Naive B cell (primary cell): ENCODE measurements at regions not wholly inside any gene's neighbourhood (a gene's known extent, or its start where the extent isn't known, plus 50 kb on each side); places are given as distances from the start of the nearest gene placed in this dataset.

Source experiments
- ATAC-seq, 2 donors: fragments of 150-1000 bp; cut with Tn5 transposase; 2 replicates each; pipeline ENCODE4 v1.10.0; 2021; ENCODE audit warnings: low read depth in 2 of 2, mild to moderate bottlenecking in 2 of 2, moderate library complexity in 2 of 2
- DNase-seq: peaks from one replicate; pipeline ENCODE4 v3.0.0; 2022
- H3K27ac Mint-ChIP-seq, 6 donors: one replicate each; pipeline ENCODE4 v1.8.0; 2020 to 2022; ENCODE audit warnings: mild to moderate bottlenecking in 6 of 6, mixed read lengths in 6 of 6, moderate library complexity in 5 of 6, inconsistent platforms in 2 of 6
- H3K27me3 Mint-ChIP-seq, 3 donors: one replicate each; pipeline ENCODE4 v1.8.0; 2021 to 2022; ENCODE audit warnings: mixed read lengths in 3 of 3, mild to moderate bottlenecking in 1 of 3
- H3K36me3 Mint-ChIP-seq, 2 donors: one replicate each; pipeline ENCODE4 v1.8.0; 2020 to 2022; ENCODE audit warnings: mixed read lengths in 2 of 2, inconsistent platforms in 1 of 2, mild to moderate bottlenecking in 1 of 2
- H3K4me1 Mint-ChIP-seq, 3 donors: one replicate each; pipeline ENCODE4 v1.8.0; 2020 to 2022; ENCODE audit warnings: mixed read lengths in 3 of 3, inconsistent platforms in 1 of 3, mild to moderate bottlenecking in 1 of 3, moderate library complexity in 1 of 3
- H3K4me3 Mint-ChIP-seq, 8 donors: one replicate each; pipeline ENCODE4 v1.8.0; 2020 to 2022; ENCODE audit warnings: mild to moderate bottlenecking in 8 of 8, mixed read lengths in 8 of 8, moderate library complexity in 8 of 8, inconsistent platforms in 2 of 8
- H3K9me3 Mint-ChIP-seq, 7 donors: one replicate each; pipeline ENCODE4 v1.8.0; 2020 to 2022; ENCODE audit warnings: mixed read lengths in 7 of 7, mild to moderate bottlenecking in 5 of 7, inconsistent platforms in 2 of 7, moderate library complexity in 1 of 7

DNA sequence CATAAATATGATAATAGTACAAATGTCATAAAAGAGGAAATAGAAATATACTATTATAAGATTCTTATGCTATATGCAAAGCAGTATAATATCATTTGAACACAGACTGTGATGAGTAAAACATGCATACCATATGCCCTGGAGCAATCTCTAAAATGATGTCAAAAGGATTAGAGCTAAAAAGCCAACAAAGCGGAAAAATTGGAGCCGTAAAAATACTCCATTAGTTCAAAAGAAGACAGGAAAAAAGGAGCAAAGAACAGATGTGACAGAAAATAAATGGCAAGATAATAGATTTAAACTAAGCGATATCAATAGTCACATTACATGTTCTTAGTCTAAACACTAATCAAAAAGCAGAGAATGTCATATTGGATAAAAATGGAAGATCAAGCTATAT, 191.0 kb upstream of the PLPP4 start:
- Mint-ChIP-seq H3K27me3 (peaks cover 8 to 20% (median 17%) of the 10 kb centered on the region in 3 donors), H3K36me3 (no peaks in the 10 kb centered on the region), H3K4me3 (no peak overlapping the region), H3K4me1 (no peaks in the 10 kb centered on the region), H3K9me3 (peaks cover 0 to 5% (median 0%) of the 10 kb centered on the region in 7 donors), H3K27ac (no peak overlapping the region)
- ATAC-seq (no peak), DNase-seq (no peak)

DNA sequence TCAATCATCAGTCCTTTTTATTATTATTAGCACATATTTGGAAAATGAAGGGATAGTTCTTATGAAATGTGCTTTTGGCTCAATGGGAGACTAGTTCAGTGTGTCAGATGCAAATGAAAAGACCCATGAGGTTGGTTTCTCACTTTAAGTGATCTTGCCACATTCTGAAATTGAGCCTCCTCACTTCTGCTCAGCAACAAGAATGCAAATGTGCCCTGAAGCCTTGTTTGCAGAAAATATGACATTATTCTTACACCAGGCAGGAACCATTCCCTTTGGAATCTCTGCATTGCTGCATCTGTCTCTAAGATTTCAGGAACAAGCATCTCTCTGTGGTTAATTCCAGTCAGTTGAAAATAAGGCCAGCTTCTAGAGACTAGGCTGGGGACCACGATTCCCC, 186.1 kb upstream of the PLPP4 start:
- no peak for ATAC-seq
- Mint-ChIP-seq H3K27ac (no peak overlapping the region), H3K27me3 (peaks cover 0 to 5% (median 0%) of the 10 kb centered on the region in 3 donors), H3K36me3 (no peaks in the 10 kb centered on the region), H3K9me3 (peaks cover 0 to 5% (median 0%) of the 10 kb centered on the region in 7 donors), H3K4me1 (no peaks in the 10 kb centered on the region), H3K4me3 (no peak overlapping the region)
- DNase-seq = no peak

GRCh38 chr10:120271696-120272095, 185.3 kb upstream of the PLPP4 start:
- ATAC-seq (no peak), DNase-seq (no peak)
- Mint-ChIP-seq H3K9me3 (peaks cover 0 to 5% (median 0%) of the 10 kb centered on the region in 7 donors), H3K27me3 (peaks cover 0 to 6% (median 5%) of the 10 kb centered on the region in 3 donors), H3K4me1 (no peaks in the 10 kb centered on the region), H3K36me3 (no peaks in the 10 kb centered on the region), H3K4me3 (no peak overlapping the region), H3K27ac (no peak overlapping the region)

- Mint-ChIP-seq H3K27me3 (peaks cover 0 to 12% (median 5%) of the 10 kb centered on the region in 3 donors), H3K4me3 (no peak overlapping the region), H3K9me3 (peaks cover 0 to 5% (median 0%) of the 10 kb centered on the region in 7 donors), H3K4me1 (no peaks in the 10 kb centered on the region), H3K36me3 (no peaks in the 10 kb centered on the region), H3K27ac (no peak overlapping the region)
- no peak for ATAC-seq
- DNase-seq = no peak
Observed at GRCh38 chr10:120272350-120272749, 184.7 kb upstream of the PLPP4 start.

GRCh38 chr10:120278069-120278468, 179.0 kb upstream of the PLPP4 start:
- H3K9me3 Mint-ChIP-seq = peaks cover 0 to 9% (median 0%) of the 10 kb centered on the region in 7 donors
- ATAC-seq = no peak
- no peak overlapping the region for H3K27ac Mint-ChIP-seq
- H3K36me3 Mint-ChIP-seq = no peaks in the 10 kb centered on the region
- H3K4me3 Mint-ChIP-seq = no peak overlapping the region
- no peaks in the 10 kb centered on the region for H3K4me1 Mint-ChIP-seq
- H3K27me3 Mint-ChIP-seq = peaks cover 0 to 12% (median 0%) of the 10 kb centered on the region in 3 donors
- no peak for DNase-seq

GRCh38 chr10:120279196-120279595, 177.8 kb upstream of the PLPP4 start:
- Mint-ChIP-seq H3K4me1 (no peaks in the 10 kb centered on the region), H3K4me3 (no peak overlapping the region), H3K27me3 (peaks cover 0 to 12% (median 0%) of the 10 kb centered on the region in 3 donors), H3K27ac (peak overlapping the region in 1 of 6 donors; percentile 1), H3K36me3 (no peaks in the 10 kb centered on the region), H3K9me3 (peaks cover 0 to 9% (median 0%) of the 10 kb centered on the region in 7 donors)
- ATAC-seq (no peak), DNase-seq (no peak)

- Mint-ChIP-seq H3K27ac (no peak overlapping the region), H3K36me3 (no peaks in the 10 kb centered on the region), H3K4me3 (no peak overlapping the region), H3K27me3 (peaks cover 0 to 2% (median 0%) of the 10 kb centered on the region in 3 donors), H3K4me1 (no peaks in the 10 kb centered on the region), H3K9me3 (peaks cover 0 to 9% (median 0%) of the 10 kb centered on the region in 7 donors)
- no peak for ATAC-seq
- DNase-seq = no peak
Observed at GRCh38 chr10:120282421-120282820, 174.6 kb upstream of the PLPP4 start.

DNA sequence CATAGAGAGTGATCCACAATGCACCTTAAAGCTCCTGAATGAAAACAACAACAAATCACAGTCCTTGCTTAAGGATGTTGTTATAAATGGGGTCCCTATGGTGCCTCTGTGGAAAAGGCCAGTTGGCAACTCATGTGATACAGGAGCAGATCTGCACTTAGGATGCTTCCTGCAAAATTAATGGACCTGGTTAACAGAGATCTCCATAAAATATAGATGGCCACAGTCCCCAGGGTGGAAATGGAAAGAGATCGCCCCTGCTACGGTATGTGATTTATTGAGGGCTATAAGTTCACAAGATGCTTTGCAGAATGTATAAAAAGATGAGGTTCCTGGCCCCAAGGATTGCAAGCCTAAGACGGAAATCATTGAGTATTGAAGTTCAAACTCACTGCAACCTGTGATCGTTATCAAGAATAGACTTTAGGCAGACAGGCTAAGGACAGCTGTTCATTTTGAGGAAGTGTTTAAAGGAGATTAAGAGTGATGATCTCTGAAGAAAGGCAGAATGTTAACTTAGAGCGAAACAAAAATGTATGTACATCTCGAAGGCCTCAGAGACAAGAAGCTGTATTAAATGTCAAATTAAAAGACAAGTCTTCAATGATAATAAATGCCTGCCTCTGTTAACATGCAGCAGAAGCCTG, 174.1 kb upstream of the PLPP4 start:
- Mint-ChIP-seq H3K27me3 (peaks cover 0 to 5% (median 0%) of the 10 kb centered on the region in 3 donors), H3K9me3 (peaks cover 0 to 9% (median 0%) of the 10 kb centered on the region in 7 donors), H3K27ac (no peak overlapping the region), H3K4me1 (no peaks in the 10 kb centered on the region), H3K36me3 (no peaks in the 10 kb centered on the region), H3K4me3 (no peak overlapping the region)
- no peak for DNase-seq
- ATAC-seq = no peak

- no peaks in the 10 kb centered on the region for H3K36me3 Mint-ChIP-seq
- no peak for ATAC-seq
- no peaks in the 10 kb centered on the region for H3K4me1 Mint-ChIP-seq
Observed at GRCh38 chr10:120285408-120285807, 171.6 kb upstream of the PLPP4 start.

DNA sequence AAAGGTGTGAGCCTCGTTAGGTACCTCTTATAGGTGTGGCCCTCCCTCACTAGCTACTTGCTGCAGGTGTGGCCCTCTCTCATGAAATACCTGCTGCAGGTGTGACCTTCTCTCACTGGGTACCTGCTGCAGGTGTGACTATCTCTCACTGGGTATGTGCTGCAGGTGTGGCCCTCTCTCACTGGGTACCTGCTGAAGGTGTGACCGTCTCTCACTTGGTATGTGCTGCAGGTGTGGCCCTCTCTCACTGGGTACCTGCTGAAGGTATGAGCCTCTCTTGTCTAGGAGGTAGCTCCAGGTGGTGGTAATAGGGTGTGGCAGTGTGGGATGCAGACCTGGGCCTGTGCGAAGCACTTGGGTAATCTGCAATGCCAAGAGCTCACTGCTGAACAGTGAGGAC, 170.7 kb upstream of the PLPP4 start:
- DNase-seq (no peak), ATAC-seq (no peak)
- no peaks in the 10 kb centered on the region for H3K4me1 Mint-ChIP-seq
- H3K27ac Mint-ChIP-seq = peak overlapping the region in 1 of 6 donors; percentile 22
- no peaks in the 10 kb centered on the region for H3K36me3 Mint-ChIP-seq
- H3K27me3 Mint-ChIP-seq = peaks cover 9 to 15% (median 13%) of the 10 kb centered on the region in 3 donors
- no peak overlapping the region for H3K4me3 Mint-ChIP-seq
- peaks cover 0 to 4% (median 0%) of the 10 kb centered on the region in 7 donors for H3K9me3 Mint-ChIP-seq

More at GRCh38 chr10:120285408-120285807, 171.6 kb upstream of the PLPP4 start:
- Mint-ChIP-seq H3K4me3 (no peak overlapping the region), H3K27me3 (peaks cover 4 to 7% (median 6%) of the 10 kb centered on the region in 3 donors), H3K27ac (no peak overlapping the region), H3K9me3 (peaks cover 0 to 4% (median 0%) of the 10 kb centered on the region in 7 donors)
- DNase-seq = no peak

DNA sequence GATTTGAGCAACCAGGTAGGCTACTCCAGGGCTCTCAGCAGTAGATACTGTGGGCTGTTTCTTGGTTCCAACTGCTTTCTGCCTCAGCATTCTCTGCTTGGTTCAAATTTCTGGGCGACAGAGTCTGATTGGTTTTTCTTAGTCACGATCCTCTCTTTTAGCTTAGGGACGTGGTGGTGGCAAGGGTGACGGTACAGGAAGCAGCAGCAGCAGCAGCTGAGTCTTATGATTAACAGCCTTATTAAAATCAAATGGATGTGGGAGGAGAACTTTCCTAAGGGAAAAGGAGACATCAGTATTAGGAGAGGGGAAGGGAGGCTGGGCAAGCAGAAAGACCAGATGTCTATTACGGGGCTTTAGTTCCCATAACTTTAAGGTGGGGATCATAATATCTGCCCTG, 156.5 kb upstream of the PLPP4 start:
- peak overlapping the region in 1 of 6 donors; percentile 21 for H3K27ac Mint-ChIP-seq
- no peaks in the 10 kb centered on the region for H3K4me1 Mint-ChIP-seq
- peaks cover 0 to 10% (median 2%) of the 10 kb centered on the region in 7 donors for H3K9me3 Mint-ChIP-seq
- peaks cover 14 to 36% (median 21%) of the 10 kb centered on the region in 3 donors for H3K27me3 Mint-ChIP-seq
- DNase-seq = no peak
- no peak for ATAC-seq
- H3K36me3 Mint-ChIP-seq = no peaks in the 10 kb centered on the region
- no peak overlapping the region for H3K4me3 Mint-ChIP-seq

GRCh38 chr10:120308589-120308988, 148.4 kb upstream of the PLPP4 start:
- Mint-ChIP-seq H3K4me1 (no peaks in the 10 kb centered on the region), H3K4me3 (no peak overlapping the region), H3K9me3 (peaks cover 0 to 13% (median 3%) of the 10 kb centered on the region in 7 donors), H3K27me3 (peaks cover 7 to 17% (median 9%) of the 10 kb centered on the region in 3 donors), H3K27ac (no peak overlapping the region), H3K36me3 (no peaks in the 10 kb centered on the region)
- DNase-seq (no peak), ATAC-seq (no peak)

DNA sequence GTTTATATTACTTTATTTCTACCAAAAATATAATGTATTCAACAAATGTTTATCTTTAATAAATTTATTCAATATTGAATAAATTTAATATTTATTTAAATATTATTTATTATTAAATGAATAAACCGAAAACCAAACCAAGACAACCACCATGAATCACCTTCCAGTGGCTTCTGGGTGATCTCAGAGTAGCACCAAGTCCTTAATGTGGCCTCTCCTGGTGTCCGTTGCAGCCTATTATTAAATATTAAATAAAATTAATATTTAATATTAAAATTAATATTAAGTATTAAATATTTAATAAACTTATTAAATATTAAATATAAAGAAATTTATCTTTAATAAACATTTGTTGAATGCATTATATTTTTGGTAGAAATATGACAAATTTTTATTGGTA, 143.3 kb upstream of the PLPP4 start:
- Mint-ChIP-seq H3K36me3 (no peaks in the 10 kb centered on the region), H3K27ac (no peak overlapping the region), H3K27me3 (peaks cover 7 to 23% (median 19%) of the 10 kb centered on the region in 3 donors), H3K4me1 (no peaks in the 10 kb centered on the region), H3K9me3 (peaks cover 0 to 12% (median 2%) of the 10 kb centered on the region in 7 donors), H3K4me3 (no peak overlapping the region)
- DNase-seq (no peak), ATAC-seq (no peak)

- Mint-ChIP-seq H3K27ac (no peak overlapping the region), H3K27me3 (peaks cover 7 to 23% (median 19%) of the 10 kb centered on the region in 3 donors), H3K9me3 (peaks cover 0 to 12% (median 0%) of the 10 kb centered on the region in 7 donors), H3K36me3 (no peaks in the 10 kb centered on the region), H3K4me3 (no peak overlapping the region), H3K4me1 (no peaks in the 10 kb centered on the region)
- ATAC-seq (no peak), DNase-seq (no peak)
Observed at GRCh38 chr10:120314442-120314841, 142.6 kb upstream of the PLPP4 start.
